ENCODE measurements at regions not wholly inside any gene's neighbourhood (a gene's known extent, or its start where the extent isn't known, plus 50 kb on each side); places are given as distances from the start of the nearest gene placed in this dataset.

DNA sequence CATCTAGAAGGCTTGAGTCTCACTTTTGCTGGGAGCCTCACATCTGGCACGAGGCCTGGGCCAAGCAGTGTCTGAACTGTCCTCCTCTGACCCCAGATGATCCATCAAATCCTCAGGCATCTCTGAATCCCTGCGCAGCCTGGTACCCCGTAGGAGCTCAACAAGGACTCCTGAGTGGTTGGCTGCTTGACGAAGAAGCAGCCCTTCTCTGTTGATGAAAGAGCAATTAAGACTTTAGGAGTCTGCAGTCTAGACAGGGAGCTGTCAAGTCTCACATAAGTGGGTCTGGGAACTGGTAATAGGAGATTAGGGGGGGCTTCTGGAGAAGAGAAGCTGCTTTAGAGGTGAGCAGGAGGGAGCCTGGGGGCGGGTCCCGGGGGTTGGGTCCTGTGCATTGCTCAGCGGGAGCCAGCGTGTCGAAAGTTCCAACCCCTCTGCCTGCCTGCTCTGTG is 326.0 kb downstream of the RPS24 start:
- TF ChIP-seq, protein P1, sequence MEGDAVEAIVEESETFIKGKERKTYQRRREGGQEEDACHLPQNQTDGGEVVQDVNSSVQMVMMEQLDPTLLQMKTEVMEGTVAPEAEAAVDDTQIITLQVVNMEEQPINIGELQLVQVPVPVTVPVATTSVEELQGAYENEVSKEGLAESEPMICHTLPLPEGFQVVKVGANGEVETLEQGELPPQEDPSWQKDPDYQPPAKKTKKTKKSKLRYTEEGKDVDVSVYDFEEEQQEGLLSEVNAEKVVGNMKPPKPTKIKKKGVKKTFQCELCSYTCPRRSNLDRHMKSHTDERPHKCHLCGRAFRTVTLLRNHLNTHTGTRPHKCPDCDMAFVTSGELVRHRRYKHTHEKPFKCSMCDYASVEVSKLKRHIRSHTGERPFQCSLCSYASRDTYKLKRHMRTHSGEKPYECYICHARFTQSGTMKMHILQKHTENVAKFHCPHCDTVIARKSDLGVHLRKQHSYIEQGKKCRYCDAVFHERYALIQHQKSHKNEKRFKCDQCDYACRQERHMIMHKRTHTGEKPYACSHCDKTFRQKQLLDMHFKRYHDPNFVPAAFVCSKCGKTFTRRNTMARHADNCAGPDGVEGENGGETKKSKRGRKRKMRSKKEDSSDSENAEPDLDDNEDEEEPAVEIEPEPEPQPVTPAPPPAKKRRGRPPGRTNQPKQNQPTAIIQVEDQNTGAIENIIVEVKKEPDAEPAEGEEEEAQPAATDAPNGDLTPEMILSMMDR (conservative IDR thresholded peaks at IDR 0.05; ENCODE audit: low read depth, low read length), result no peak
- DNase-seq (ENCODE audit: low read depth), result no peak
- no peak overlapping the region for H3K4me3 ChIP-seq (ENCODE audit: low read depth, low read length)

DNA sequence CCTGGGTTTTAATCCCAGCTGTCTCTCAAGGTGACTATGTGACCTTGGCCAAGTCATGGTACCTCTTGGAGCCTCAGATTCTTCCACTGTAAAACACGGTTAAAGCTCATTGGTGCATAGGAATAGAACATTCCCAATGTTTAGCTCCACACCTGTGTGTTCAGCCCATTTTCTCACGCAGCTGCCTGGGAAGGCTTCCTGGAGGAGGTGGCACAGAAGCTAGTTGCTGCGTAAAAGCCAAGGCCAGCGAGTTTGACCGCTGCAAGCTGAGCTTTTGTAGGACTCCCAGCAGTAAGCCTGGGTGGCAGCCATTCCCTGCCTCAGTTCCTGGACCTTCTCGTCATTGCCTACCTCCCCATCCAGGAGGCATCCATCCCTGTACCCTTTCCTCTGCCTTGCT is 326.6 kb downstream of the RPS24 start:
- TF ChIP-seq, protein P1 (conservative IDR thresholded peaks at IDR 0.05; ENCODE audit: low read depth, low read length), result no peak
- no peak overlapping the region for H3K4me3 ChIP-seq (ENCODE audit: low read depth, low read length)
- no peak for DNase-seq (ENCODE audit: low read depth)

DNA sequence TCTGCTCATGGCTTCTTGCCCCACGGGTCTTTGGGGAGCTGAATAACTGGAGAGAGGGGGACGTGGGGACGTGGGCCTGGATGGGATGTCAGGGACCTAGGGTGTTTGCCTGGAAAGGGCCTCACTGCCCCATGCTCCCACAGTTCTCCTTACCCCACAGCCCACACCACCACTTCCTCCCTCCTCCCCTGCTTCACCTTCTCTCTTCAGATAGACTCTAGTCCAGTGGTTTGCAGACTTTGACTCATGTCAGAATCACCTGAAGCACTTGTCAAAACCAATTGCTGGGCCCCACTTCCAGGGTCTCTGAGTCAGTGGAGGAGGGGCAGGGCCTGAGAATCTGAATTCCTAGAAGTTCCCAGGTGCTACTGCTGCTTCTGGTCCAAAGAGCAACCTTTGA is 327.4 kb downstream of the RPS24 start:
- DNase-seq (ENCODE audit: low read depth), result no peak
- TF ChIP-seq, protein P1 (conservative IDR thresholded peaks at IDR 0.05; ENCODE audit: low read depth, low read length), result no peak
- no peak overlapping the region for H3K4me3 ChIP-seq (ENCODE audit: low read depth, low read length)

DNA sequence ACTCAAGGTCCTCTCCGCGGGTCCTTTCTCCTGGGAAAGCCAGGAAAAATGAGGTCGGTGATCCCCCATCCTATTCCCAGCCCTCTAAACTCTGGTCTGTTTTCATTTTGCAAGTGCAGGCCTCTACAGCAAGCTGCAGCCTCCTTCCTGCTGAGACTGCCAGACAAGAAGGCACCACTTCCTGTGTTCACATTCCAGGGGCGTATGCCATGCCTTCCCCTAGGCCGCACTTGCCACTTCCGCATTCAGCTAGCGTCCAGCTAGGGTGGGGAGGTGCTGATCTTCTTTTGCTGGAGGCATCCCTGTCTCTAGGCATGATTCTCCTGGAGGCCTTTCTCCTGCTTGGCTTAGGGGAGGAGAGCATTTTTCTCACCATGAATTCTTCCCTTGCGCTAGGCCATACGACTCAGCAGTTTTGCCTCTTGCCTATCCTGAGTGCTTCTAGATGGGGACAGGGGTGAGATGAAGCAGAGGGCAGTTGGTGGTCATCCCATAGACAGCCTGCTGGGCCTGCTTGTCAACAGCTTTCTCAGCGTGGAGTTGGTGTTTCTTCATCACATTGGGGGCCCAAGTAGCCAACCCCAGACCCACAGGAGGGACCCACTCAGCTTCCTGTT is 328.9 kb downstream of the RPS24 start:
- no peak for DNase-seq (ENCODE audit: low read depth)

DNA sequence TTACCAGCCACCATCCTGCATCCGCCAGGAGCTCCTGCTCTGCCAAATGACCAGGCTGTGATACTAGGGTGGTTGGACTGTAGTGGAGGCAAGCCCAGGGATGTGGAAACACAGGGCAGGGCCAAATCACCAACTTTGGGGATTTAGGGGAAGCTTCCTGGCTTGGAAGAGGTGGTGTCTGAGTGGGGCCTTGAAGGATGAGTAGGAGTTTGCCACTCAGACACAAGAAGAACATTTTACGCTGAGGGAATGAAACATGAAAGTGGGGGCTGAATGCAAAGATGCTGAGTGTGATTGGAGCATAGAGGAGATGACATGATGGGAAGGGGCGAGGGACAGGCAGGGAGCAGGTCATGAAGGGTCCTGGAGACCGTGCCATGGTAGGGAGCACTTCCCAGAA is 329.5 kb downstream of the RPS24 start:
- no peak for DNase-seq (ENCODE audit: low read depth)
- TF ChIP-seq, protein P1 (conservative IDR thresholded peaks at IDR 0.05; ENCODE audit: low read depth, low read length), result no peak
- H3K4me3 ChIP-seq (ENCODE audit: low read depth, low read length), result no peak overlapping the region

More for the DNA sequence above, 328.9 kb downstream of the RPS24 start:
- TF ChIP-seq, protein P1 (conservative IDR thresholded peaks at IDR 0.05; ENCODE audit: low read depth, low read length), result no peak
- no peak overlapping the region for H3K4me3 ChIP-seq (ENCODE audit: low read depth, low read length)

DNA sequence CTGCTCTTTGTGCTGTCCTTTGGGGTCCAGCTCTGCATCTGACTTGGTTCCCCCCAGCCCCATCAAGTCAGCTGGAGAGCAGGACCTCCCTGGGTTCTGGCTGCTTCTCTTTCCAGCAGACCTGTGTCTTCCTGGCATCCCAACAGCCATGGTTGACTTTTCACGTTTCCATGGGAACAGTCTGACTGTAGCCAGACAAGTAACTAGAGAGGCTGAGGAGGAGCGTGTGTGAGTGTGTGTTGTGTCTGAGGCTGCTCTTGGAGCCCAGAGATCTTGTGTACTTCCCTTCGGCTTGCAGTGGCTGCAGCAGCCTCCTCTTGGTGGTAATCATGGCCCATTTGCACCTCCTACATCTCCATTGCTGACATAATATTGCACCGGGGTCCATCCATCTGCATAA is 332.0 kb downstream of the RPS24 start:
- no peak overlapping the region for H3K4me3 ChIP-seq (ENCODE audit: low read depth, low read length)
- no peak for DNase-seq (ENCODE audit: low read depth)

More for the DNA sequence above, 332.0 kb downstream of the RPS24 start:
- TF ChIP-seq, protein P1 (conservative IDR thresholded peaks at IDR 0.05; ENCODE audit: low read depth, low read length), result no peak

All from epithelial cell of proximal tubule (primary cell).